ENCODE measurements at regions not wholly inside any gene's neighbourhood (a gene's known extent, or its start where the extent isn't known, plus 50 kb on each side); places are given as distances from the start of the nearest gene placed in this dataset.

- DNase-seq (ENCODE audit: low read depth, low spot score) (peak; percentile 1), FAIRE-seq (no peak)
- TF ChIP-seq POLR2A (IDR thresholded peaks at IDR 0.05; ENCODE audit: low read depth, low read length) = no peak
- TF ChIP-seq FOS (IDR thresholded peaks at IDR 0.05; ENCODE audit: borderline replicate concordance, insufficient read depth, low read length) = no peak
- no peak for TF ChIP-seq MAX (IDR thresholded peaks at IDR 0.05; ENCODE audit: insufficient read depth, insufficient read length)
- TF ChIP-seq POLR2AphosphoS5 (IDR thresholded peaks at IDR 0.05; ENCODE audit: insufficient read depth, low read depth, low read length) = no peak
- no peak for TF ChIP-seq CTCF (IDR thresholded peaks at IDR 0.05; ENCODE audit: extremely low read depth in 1 of 2, insufficient read depth in 1 of 2, low read depth in 1 of 2, low read length in 2 of 2)
- no peak for TF ChIP-seq GATA2 (IDR thresholded peaks at IDR 0.05; ENCODE audit: insufficient read depth, insufficient read length, low read depth, low read length)
- no peak for TF ChIP-seq MYC (IDR thresholded peaks at IDR 0.05; ENCODE audit: low read depth, low read length)
- TF ChIP-seq JUN (IDR thresholded peaks at IDR 0.05; ENCODE audit: borderline replicate concordance, insufficient read depth, insufficient read length, low read depth) = no peak
- no peak for TF ChIP-seq EZH2 (IDR thresholded peaks at IDR 0.05; ENCODE audit: borderline replicate concordance, low read depth, low read length, severe bottlenecking)
- Histone ChIP-seq H2AFZ (ENCODE audit: low read depth, low read length) (no peak overlapping the region), H3K27ac (ENCODE audit: insufficient read depth, low read depth, low read length) (no peak overlapping the region), H3K4me3 (replicated peaks in 1 of 3; ENCODE audit: insufficient read depth in 1 of 3, low read depth in 1 of 3, low read length in 3 of 3) (no peak overlapping the region), H3K9ac (replicated peaks; ENCODE audit: extremely low read depth, insufficient read depth, low read length) (no peak overlapping the region), H3K4me2 (ENCODE audit: insufficient read depth, low read length) (no peak overlapping the region), H3K27me3 (ENCODE audit: control insufficient read depth in 2 of 2, insufficient read depth in 2 of 2, low read length in 2 of 2) (no peaks in the 10 kb centered on the region), H3K36me3 (ENCODE audit: control insufficient read depth in 2 of 2, extremely low read depth in 1 of 2, insufficient read depth in 2 of 2, low read length in 2 of 2) (no peaks in the 10 kb centered on the region), H3K4me1 (ENCODE audit: control insufficient read depth, extremely low read depth, insufficient read depth, low read length) (no peaks in the 10 kb centered on the region), H3K9me3 (replicated peaks; ENCODE audit: control insufficient read depth, insufficient read depth, low read length) (no peaks in the 10 kb centered on the region), H3K79me2 (ENCODE audit: control insufficient read depth, insufficient read depth, low read length) (no peaks in the 10 kb centered on the region), H3K9me1 (replicated peaks; ENCODE audit: control insufficient read depth, extremely low read depth, insufficient read depth, low read length) (no peaks in the 10 kb centered on the region), H4K20me1 (replicated peaks; ENCODE audit: control insufficient read depth, extremely low read depth, insufficient read depth, low read length) (no peaks in the 10 kb centered on the region)
- intact Hi-C loops (cut with micrococcal nuclease) (no loop called here), dilution Hi-C loops (cut with MboI; ENCODE audit: extremely low pct_ligation_motif_present, low sequenced_read_pairs) (no loop called here)
- CTCF ChIA-PET = interaction anchor here (0.6 kb wide), 1 partner anchor 938 kb away, joined by 3 read pairs; no protein-coding TSS in a partner anchor
- POLR2A ChIA-PET = no interaction called here
- BruUV-seq (replicated peaks) = no TSS peak
These were observed 621.3 kb upstream of the EPHA6 start for GRCh38 chr3:96192966-96193550.

All from endothelial cell of umbilical vein (primary cell).